HCT116 (cell line): ENCODE measurements at regions not wholly inside any gene's neighbourhood (a gene's known extent, or its start where the extent isn't known, plus 50 kb on each side); places are given as distances from the start of the nearest gene placed in this dataset.

Experiments
- ATAC-seq: fragments of 200-7000 bp; cut with Tn5 transposase; 2 replicates; pipeline ENCODE4 v1.9.1; 2020; ENCODE audit warnings: mild to moderate bottlenecking, moderate library complexity
- BruUV-seq: library from RNA; stranded (reverse); fragments of 400-500 nt; replicated peaks from 2 replicates; lab custom pipeline; 2021; lab: Mats Ljungman, UMichigan
- CTCF ChIA-PET: fragments of 300-600 bp; sonication (Branson Sonifier 250); formaldehyde crosslinking; loops from one replicate; lab custom pipeline; 2021; ENCODE audit warnings: antibody characterized with exemption; lab: Charles Lee
- POLR2A ChIA-PET: fragments of 300-600, 350-600 bp; sonication (Branson Sonifier 250); formaldehyde crosslinking; loops from one replicate; lab custom pipeline; 2021; ENCODE audit warnings: antibody characterized with exemption; lab: Charles Lee
- RAD21 ChIA-PET, 2 experiments: fragments of 300-600 bp; sonication (Branson Sonifier 250); formaldehyde crosslinking; loops; one replicate each; lab custom pipeline; 2023; ENCODE audit warnings: low total read pairs in 2 of 2; ENCODE audit not compliant: uncharacterized antibody in 2 of 2, unreplicated experiment in 2 of 2, low non-redundant PET in 1 of 2; lab: Charles Lee
- DNase-seq: peaks from one replicate; pipeline ENCODE4 v3.0.0-alpha.2; 2010; ENCODE audit warnings: low read depth, low spot score
- H2AFZ ChIP-seq: fragments of 200-600 bp; shearing (Covaris generic), sonication (generic); 2 replicates; pipeline ENCODE4 v1.6.1; 2017; ENCODE audit warnings: low read depth, mixed run types, mixed read lengths, antibody characterized with exemption, low read length; ENCODE audit not compliant: poor library complexity, severe bottlenecking
- H3K27ac ChIP-seq: 2 replicates; pipeline ENCODE4 v1.5.1; 2012; ENCODE audit warnings: low read depth, low read length
- H3K27me3 ChIP-seq: fragments of 200-600 bp; sonication (generic); 2 replicates; pipeline ENCODE4 v1.6.1; 2016; ENCODE audit warnings: mixed run types, low read length, mixed read lengths; ENCODE audit not compliant: insufficient read depth
- H3K36me3 ChIP-seq, 2 experiments: fragments of 200-500 bp in 1 of 2; fragments of 200-600 bp in 1 of 2; sonication (Bioruptor generic) in 1 of 2; sonication (generic) in 1 of 2; 2 replicates each; pipeline versions ENCODE4 v1.5.1 to v1.6.1; 2014 to 2016; ENCODE audit warnings: low read length in 2 of 2, inconsistent platforms in 1 of 2, mixed read lengths in 1 of 2, mixed run types in 1 of 2; ENCODE audit not compliant: insufficient read depth in 2 of 2, control insufficient read depth in 1 of 2
- H3K4me1 ChIP-seq, 2 experiments: fragments of 200-600 bp in 1 of 2; sonication (generic) in 1 of 2; 2 replicates each; pipeline versions ENCODE4 v1.5.1 to v1.6.1; 2012 to 2017; ENCODE audit warnings: low read length in 2 of 2, inconsistent platforms in 1 of 2, mild to moderate bottlenecking in 1 of 2, mixed read lengths in 1 of 2, mixed run types in 1 of 2, moderate library complexity in 1 of 2; ENCODE audit not compliant: insufficient read depth in 2 of 2, control insufficient read depth in 1 of 2
- H3K4me2 ChIP-seq: fragments of 200-600 bp; sonication (generic); 2 replicates; pipeline ENCODE4 v1.6.1; 2017; ENCODE audit warnings: mixed run types, low read length, mixed read lengths
- H3K4me3 ChIP-seq, 2 experiments: fragments of 200-600 bp in 1 of 2; sonication (generic) in 1 of 2; replicated peaks in 1 of 2; 2 replicates each; pipeline ENCODE4 v1.5.1; 2011 to 2016; ENCODE audit warnings: low read length in 2 of 2, control low read depth in 1 of 2, low read depth in 1 of 2, mild to moderate bottlenecking in 1 of 2, mixed read lengths in 1 of 2, mixed run types in 1 of 2
- H3K79me2 ChIP-seq: fragments of 200-600 bp; sonication (generic); 2 replicates; pipeline ENCODE4 v1.6.1; 2017; ENCODE audit warnings: mild to moderate bottlenecking, mixed run types, low read length, moderate library complexity, mixed read lengths; ENCODE audit not compliant: insufficient read depth
- H3K9ac ChIP-seq: fragments of 200-600 bp; sonication (generic); 2 replicates; pipeline ENCODE4 v1.6.1; 2016; ENCODE audit warnings: low read length, mixed read lengths
- H3K9me2 ChIP-seq: fragments of 200-600 bp; sonication (generic), shearing (Covaris generic); 2 replicates; pipeline ENCODE4 v1.6.1; 2017; ENCODE audit warnings: mixed run types, mild to moderate bottlenecking, moderate library complexity; ENCODE audit not compliant: insufficient read depth
- H3K9me3 ChIP-seq, 2 experiments: fragments of 200-500 bp in 1 of 2; fragments of 200-600 bp in 1 of 2; sonication (Bioruptor generic) in 1 of 2; sonication (generic) in 1 of 2; 2 replicates each; pipeline ENCODE4 v1.6.1; 2014 to 2017; ENCODE audit warnings: low read length in 2 of 2, mixed read lengths in 2 of 2, inconsistent platforms in 1 of 2, low read depth in 1 of 2, mild to moderate bottlenecking in 1 of 2, mixed run types in 1 of 2, moderate library complexity in 1 of 2; ENCODE audit not compliant: control insufficient read depth in 1 of 2, insufficient read depth in 1 of 2
- H4K20me1 ChIP-seq: fragments of 200-600 bp; sonication (generic), shearing (Covaris generic); 2 replicates; pipeline ENCODE4 v1.6.1; 2017; ENCODE audit warnings: mixed run types, mild to moderate bottlenecking, moderate library complexity; ENCODE audit not compliant: insufficient read depth
- EZH2 ChIP-seq: fragments of 200-600 bp; sonication (generic); IDR thresholded peaks from 2 replicates; pipeline ENCODE4 v1.6.1; 2017; ENCODE audit warnings: antibody characterized with exemption, mixed run types
- JUND ChIP-seq: IDR thresholded peaks from 2 replicates; pipeline ENCODE4 v1.6.1; 2012
- POLR2AphosphoS5 ChIP-seq: IDR thresholded peaks from 2 replicates; pipeline ENCODE4 v1.6.1; 2011; ENCODE audit warnings: mild to moderate bottlenecking, low read depth, low read length, moderate library complexity
- RAD21 ChIP-seq: IDR thresholded peaks from 2 replicates; pipeline ENCODE4 v1.6.1; 2012; ENCODE audit warnings: low read depth, mild to moderate bottlenecking
- REST ChIP-seq: IDR thresholded peaks from 2 replicates; pipeline ENCODE4 v1.6.1; 2012; ENCODE audit warnings: low read depth
- ZBTB33 ChIP-seq: IDR thresholded peaks from 2 replicates; pipeline ENCODE4 v1.6.1; 2011; ENCODE audit warnings: mild to moderate bottlenecking, low read length, moderate library complexity; ENCODE audit not compliant: insufficient replicate concordance; ENCODE audit errors: extremely low read depth
- ZFX ChIP-seq: fragments of 450-650 bp; IDR thresholded peaks from 2 replicates; pipeline ENCODE4 v1.6.1; 2017
- intact Hi-C: fragments of 100-400 bp; cut with micrococcal nuclease; formaldehyde crosslinking; loops from 2 replicates; pipeline ENCODE4 v1.10.0; 2022

- H3K27me3 ChIP-seq: no peaks in the 10 kb centered on the region
- ATAC-seq (no peak), DNase-seq (no peak)
- no peaks in the 10 kb centered on the region for H3K4me1 ChIP-seq
- no peaks in the 10 kb centered on the region for H3K36me3 ChIP-seq
- H3K4me3 ChIP-seq: no peak overlapping the region
- no peaks in the 10 kb centered on the region for H3K9me2 ChIP-seq
- no peak overlapping the region for H2AFZ ChIP-seq
- TF ChIP-seq ZBTB33: no peak
- no peak for TF ChIP-seq RAD21
- no peak for TF ChIP-seq ZFX
- no peak for TF ChIP-seq POLR2AphosphoS5
- no peak for TF ChIP-seq REST
- no peak for TF ChIP-seq EZH2
- TF ChIP-seq JUND: no peak
- H3K79me2 ChIP-seq: no peaks in the 10 kb centered on the region
- POLR2A ChIA-PET: no interaction called here
- H3K4me2 ChIP-seq: no peak overlapping the region
- intact Hi-C loops: no loop called here
- CTCF ChIA-PET: no interaction called here
- no TSS peak for BruUV-seq
- H4K20me1 ChIP-seq: no peaks in the 10 kb centered on the region
- no peak overlapping the region for H3K27ac ChIP-seq
- no peak overlapping the region for H3K9ac ChIP-seq
- peaks cover 0 to 8% of the 10 kb centered on the region in 2 experiments; a peak in 2 of 4 replicates for H3K9me3 ChIP-seq
- RAD21 ChIA-PET: no interaction called here
Observed at GRCh38 chr11:97722065-97722464, 1298.7 kb upstream of the CNTN5 start.
